ENCODE measurements at regions not wholly inside any gene's neighbourhood (a gene's known extent, or its start where the extent isn't known, plus 50 kb on each side); places are given as distances from the start of the nearest gene placed in this dataset.
"Not testable (repeated sequence)": the region's sequence is repeated elsewhere in the genome, so short reads cannot be mapped to it uniquely, and the experiment has no call there.

DNA sequence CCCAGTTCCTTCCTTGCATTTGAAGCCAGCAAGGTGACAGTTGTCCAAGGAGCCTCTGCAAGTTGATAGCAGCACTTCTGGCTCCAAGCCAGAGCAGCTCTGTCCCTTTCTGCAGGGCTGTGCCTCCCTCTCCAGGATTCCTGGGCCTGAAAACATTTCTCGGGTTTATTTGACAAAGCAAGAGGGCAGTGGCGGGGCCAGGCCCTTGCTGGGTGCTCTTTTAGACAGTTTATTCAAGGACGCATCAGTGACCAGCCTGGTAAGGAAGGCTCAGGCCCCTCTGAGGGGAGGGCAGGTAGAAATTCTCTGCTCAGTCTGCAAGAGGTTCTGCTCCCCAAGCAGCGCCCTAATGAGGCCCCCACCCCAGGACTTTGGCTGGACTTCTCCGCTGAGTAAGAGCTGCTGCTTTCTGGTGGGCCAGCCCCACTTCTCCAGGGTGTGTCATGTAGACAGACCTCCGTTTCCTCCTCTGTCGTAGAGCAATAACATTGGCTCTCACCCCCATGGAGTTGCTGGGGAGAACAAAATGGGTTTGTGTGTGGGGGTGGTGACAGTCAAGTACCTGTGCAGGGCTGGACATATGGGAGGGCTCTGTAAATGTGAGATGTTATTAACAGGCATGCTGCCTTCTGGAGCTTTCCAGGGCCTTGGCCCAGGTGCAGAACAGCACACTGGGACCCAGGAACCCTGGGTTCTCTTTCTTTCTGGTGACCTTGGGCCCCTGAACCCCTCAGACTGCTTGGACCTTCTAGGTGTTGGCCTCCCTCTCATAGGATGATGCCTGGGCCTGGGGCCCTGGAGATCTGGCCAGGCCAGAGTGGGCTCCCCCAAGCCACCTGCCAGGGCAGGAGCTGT, 146.2 kb upstream of the TLE3 start:
- intact Hi-C loops (cut with micrococcal nuclease): no loop called here

- intact Hi-C loops (cut with micrococcal nuclease): no loop called here
Observed at GRCh38 chr15:70242951-70243685, 145.4 kb upstream of the TLE3 start.

DNA sequence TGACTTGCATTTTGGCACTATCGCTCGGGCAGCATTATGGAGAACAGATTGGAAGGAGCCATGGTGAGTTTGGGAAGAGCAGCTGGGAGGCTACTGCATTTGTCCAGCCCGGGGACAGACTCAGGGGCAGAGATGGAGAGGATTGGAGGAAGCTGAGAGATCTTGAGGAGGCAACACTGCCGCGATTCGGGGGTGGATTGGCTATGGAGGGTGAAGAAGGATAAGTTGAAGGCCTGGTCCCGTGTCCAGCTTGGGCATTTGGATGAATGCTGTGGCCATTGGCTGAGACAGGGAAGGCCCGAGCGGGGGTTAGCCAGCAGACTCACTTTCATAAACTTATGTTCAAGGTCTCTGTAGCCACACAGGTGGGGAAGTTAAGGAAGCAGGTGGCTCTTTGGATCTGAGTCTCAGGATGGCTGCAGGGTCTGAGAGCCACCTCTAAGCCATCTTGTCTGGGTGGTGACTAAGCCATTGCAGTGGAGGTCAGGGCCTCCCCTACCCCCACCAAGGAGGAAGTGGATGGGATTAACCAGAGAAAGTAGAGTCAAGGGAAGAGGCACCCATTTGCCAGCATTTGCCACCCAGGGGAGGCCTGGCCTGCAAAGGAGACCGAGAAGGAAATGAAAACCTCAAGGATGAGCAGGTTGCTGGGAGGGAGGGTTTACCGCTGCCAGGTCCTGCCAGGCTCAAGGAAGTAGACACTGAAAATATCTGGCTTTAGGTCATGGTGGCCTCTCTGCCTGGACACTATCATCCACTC, 144.0 kb upstream of the TLE3 start:
- intact Hi-C loops (cut with micrococcal nuclease): no loop called here

DNA sequence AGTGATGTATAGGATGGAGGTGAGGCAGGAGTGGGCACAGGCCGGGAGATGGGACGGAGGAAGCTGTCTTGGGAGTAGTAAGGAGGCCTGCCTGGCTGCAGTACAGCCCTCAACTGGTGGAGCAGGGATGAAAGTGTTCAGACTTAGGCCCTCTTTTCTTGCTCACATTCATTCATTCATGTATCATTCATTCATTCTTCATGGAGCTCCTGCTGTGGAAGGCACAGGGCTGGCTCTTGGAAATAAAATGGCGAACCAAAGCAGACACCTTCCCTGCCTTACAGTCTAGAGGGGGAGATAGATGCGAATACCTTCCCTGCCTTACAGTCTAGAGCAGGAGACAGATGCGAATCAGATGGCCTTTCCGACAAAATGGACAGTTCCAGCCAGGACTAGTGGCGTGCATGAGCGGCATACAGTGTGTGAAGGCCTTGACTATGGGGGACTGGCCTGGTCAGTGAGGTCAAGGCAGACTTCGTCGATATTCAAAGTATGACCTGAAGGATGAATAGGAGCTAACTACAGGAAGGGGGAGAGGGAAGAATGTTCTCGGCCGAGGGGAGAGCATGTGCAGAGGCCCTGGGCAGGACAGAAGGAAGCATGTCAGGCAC, 143.2 kb upstream of the TLE3 start:
- intact Hi-C loops (cut with micrococcal nuclease): no loop called here

- intact Hi-C loops (cut with micrococcal nuclease): no loop called here
Observed at GRCh38 chr15:70240082-70240481, 142.4 kb upstream of the TLE3 start.

DNA sequence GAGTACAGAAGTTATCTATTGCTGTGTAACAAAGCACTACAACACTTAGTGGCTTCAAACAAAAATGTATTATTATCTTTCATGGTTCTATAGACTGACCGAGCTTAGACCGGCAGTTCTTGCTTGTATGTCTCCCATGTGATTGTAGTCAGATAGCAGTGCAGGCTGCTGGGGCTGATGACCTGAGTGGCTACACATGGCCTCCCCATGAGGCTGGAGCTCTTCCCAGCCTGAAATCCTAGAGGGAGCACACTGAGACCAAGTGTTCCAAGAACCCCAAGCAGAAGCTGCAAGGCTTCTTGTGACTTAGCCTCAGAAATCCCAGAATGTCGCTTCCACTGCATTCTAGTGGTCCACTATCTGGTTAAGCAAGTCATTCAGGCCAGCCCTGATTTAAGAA, 141.2 kb upstream of the TLE3 start:
- intact Hi-C loops (cut with micrococcal nuclease): no loop called here

DNA sequence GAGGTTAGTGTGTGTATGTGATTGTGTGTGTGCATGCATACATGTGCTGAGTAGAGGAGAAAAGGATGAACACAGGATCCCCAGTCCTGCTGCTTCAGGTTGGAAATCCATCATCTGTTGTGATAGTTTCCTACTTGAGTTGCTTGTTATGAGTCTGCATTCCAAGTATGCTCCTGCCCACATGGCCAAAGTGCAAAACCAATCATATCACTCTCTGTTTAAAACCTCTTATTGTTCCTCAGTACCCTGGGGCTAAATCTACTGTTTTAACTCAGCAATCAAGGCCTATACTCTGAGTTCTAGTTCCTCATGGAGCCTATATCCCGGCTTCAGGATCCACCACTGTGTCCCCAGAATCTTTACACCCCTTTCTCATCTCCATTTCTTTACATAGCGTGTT, 139.9 kb upstream of the TLE3 start:
- intact Hi-C loops (cut with micrococcal nuclease): no loop called here

DNA sequence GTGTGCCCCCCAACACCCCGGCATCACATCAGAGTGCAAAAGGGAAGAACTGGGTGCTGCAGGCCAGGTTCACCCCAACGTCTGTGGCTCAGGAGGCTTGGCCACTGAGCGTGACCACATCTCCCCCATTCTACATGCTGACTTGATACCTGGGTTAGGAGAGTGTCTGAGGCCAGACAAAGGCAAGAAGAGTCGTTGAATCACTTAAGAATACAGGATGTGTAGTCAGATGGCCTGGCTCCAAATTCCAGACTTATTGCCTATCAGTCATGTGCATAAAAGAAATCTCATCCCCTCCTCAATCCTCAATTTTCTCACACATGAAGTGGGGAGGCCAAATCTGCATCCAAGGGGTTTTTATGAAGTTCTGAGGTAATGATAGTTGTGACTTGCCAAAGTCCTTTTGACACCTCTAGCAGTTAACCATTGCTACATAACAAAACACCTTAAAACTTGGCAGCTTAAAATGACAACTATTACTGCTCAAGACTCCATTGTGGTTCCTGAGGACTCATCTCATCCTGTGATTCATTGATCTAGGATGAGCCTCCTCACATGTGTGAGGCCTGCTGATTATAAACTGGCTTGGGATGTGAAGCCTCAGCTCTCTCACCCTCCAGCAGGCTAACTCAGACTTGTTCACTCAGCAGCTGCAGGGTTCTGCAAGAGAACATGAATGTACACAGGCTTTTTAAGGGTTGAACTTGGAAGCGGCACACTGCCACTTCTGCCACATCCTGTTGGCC, 138.8 kb upstream of the TLE3 start:
- intact Hi-C loops (cut with micrococcal nuclease): no loop called here

- intact Hi-C loops (cut with micrococcal nuclease): no loop called here
Observed at GRCh38 chr15:70235347-70235746, 137.6 kb upstream of the TLE3 start.

GRCh38 chr15:70234256-70234905, 136.7 kb upstream of the TLE3 start:
- intact Hi-C loops (cut with micrococcal nuclease): no loop called here

- intact Hi-C loops (cut with micrococcal nuclease): no loop called here
Observed at GRCh38 chr15:70231484-70231883, 133.8 kb upstream of the TLE3 start.

GRCh38 chr15:70227918-70228317, 130.2 kb upstream of the TLE3 start:
- intact Hi-C loops (cut with micrococcal nuclease): not testable (repeated sequence)

DNA sequence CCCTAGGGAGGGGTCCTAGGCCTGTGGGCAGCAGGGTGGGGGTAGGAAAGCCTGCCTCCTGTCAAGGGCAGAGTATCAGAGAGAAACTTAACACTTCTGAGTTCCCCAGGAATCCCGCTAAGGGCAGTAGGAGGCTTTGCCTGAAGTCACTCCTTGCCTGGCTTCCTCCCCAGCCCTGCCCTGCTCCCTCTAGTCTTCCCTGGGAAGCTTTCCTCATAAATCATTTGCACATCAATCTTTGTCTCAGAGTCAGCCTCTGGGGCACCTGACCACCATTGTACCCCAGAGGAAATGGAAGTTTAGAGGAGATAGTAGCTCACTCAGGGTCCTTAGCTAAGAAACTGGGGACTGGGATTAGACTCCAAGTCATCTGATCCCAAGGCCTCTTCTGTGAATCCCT, 129.4 kb upstream of the TLE3 start:
- intact Hi-C loops (cut with micrococcal nuclease): no loop called here

- intact Hi-C loops (cut with micrococcal nuclease): no loop called here
Observed at GRCh38 chr15:70226337-70226980, 128.7 kb upstream of the TLE3 start.

GRCh38 chr15:70225416-70225815, 127.7 kb upstream of the TLE3 start:
- intact Hi-C loops (cut with micrococcal nuclease): no loop called here

DNA sequence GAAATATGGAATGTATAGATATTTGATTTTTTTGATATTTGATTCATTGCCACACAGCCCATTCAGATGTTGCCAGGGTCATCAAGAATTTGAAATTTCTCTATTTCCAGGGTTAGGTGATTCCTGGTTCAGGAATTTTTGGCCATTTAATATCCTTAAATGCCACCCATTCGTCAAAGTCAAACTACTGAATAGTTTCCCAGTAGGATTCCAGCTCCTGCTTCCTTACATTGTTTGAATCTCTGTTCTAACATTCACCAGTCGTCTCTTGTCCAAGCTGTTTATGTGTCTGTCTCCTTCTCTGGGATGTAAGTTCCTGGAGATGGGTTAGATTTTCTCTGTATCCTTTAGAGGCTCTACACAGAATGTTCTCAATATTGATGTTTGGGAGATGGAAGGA, 124.9 kb upstream of the TLE3 start:
- intact Hi-C loops (cut with micrococcal nuclease): no loop called here

GRCh38 chr15:70220490-70221096, 122.9 kb upstream of the TLE3 start:
- intact Hi-C loops (cut with micrococcal nuclease): no loop called here

GRCh38 chr15:70219966-70220365, 122.2 kb upstream of the TLE3 start:
- intact Hi-C loops (cut with micrococcal nuclease): no loop called here

DNA sequence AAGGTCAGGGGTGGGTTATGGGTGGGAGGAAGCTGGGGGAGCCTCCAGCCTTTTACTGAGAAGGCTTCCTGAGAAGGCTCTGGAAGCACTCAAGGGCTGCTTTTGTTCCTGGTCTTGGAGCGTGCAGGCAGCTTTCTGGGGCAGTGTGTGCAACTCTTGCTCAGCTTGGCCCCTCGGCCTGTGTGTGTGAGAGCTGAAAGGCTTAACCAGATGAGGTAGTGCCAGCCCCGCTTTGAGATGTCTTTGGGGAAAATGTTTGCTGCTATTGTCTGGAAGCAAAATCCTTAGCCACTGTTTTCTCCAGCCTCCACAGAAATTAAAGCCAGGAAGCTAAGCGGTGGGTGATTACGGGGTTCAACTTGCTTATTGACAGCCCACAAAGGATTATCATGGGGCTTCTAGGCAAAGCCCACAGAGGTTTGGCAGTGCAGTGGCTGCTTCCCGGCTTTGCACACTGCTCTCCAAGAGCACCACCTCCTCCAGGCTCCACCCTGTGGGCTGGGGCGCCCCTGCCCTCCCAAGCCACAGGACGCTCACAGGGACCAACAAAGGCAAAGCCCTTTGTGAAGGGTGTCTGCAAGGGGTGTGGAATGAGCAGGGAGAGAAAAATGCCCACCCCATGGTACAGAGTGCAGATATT, 121.7 kb upstream of the TLE3 start:
- intact Hi-C loops (cut with micrococcal nuclease): no loop called here

Measured in T-helper 2 cell treated with Interferon-gamma antibody and Interleukin-4, amounts not matched to agents 100 ng/mL and 5 ng/mL, for 36 hours (primary cell).